H1 (cell line): ENCODE measurements at regions not wholly inside any gene's neighbourhood (a gene's known extent, or its start where the extent isn't known, plus 50 kb on each side); places are given as distances from the start of the nearest gene placed in this dataset.

ENCODE experiments used
- CTCF ChIA-PET: fragments of 300-600 bp; sonication (Branson Sonifier 250); formaldehyde crosslinking; loops from one replicate; lab custom pipeline; 2021; ENCODE audit not compliant: partially characterized antibody; lab: Charles Lee
- POLR2A ChIA-PET: fragments of 300-600 bp; sonication (Branson Sonifier 250); formaldehyde crosslinking; loops from one replicate; lab custom pipeline; 2021; ENCODE audit warnings: inconsistent platforms; ENCODE audit not compliant: partially characterized antibody; lab: Charles Lee
- DNase-seq, 2 experiments: peaks; one replicate each; pipeline versions ENCODE4 v3.0.0 to v3.0.0-alpha.2; 2010 to 2022; ENCODE audit warnings: low spot score in 2 of 2, low read depth in 1 of 2, mixed read lengths in 1 of 2
- FAIRE-seq: peaks from 2 replicates; lab custom pipeline; 2011; peaks lifted over from hg19 to GRCh38; lab: Jason Lieb, UNC
- H2AFZ ChIP-seq: 2 replicates; pipeline ENCODE4 v1.8.1; 2012; ENCODE audit warnings: low read length, inconsistent platforms
- H2AK5ac ChIP-seq: 2 replicates; pipeline ENCODE4 v1.6.1; 2013; ENCODE audit warnings: low read depth, low read length
- H2BK120ac ChIP-seq: replicated peaks from 2 replicates; pipeline ENCODE3; 2013; ENCODE audit warnings: low read depth, low read length, inconsistent platforms
- H2BK12ac ChIP-seq: 2 replicates; pipeline ENCODE4 v1.6.1; 2013; ENCODE audit warnings: low read depth, low read length
- H2BK15ac ChIP-seq: 2 replicates; pipeline ENCODE4 v1.6.1; 2013; ENCODE audit warnings: low read length
- H2BK20ac ChIP-seq: 2 replicates; pipeline ENCODE4 v1.6.1; 2013; ENCODE audit warnings: low read length
- H2BK5ac ChIP-seq: 2 replicates; pipeline ENCODE4 v1.6.1; 2013; ENCODE audit warnings: low read depth, low read length
- H3K14ac ChIP-seq: 2 replicates; pipeline ENCODE4 v1.6.1; 2013; ENCODE audit warnings: inconsistent platforms; ENCODE audit not compliant: insufficient read length
- H3K18ac ChIP-seq: 2 replicates; pipeline ENCODE4 v1.6.1; 2013; ENCODE audit warnings: low read length; ENCODE audit errors: extremely low read depth
- H3K23ac ChIP-seq: 2 replicates; pipeline ENCODE4 v1.6.1; 2013; ENCODE audit warnings: inconsistent platforms; ENCODE audit not compliant: insufficient read length
- H3K23me2 ChIP-seq: 2 replicates; pipeline ENCODE4 v1.6.1; 2013; ENCODE audit warnings: low read depth, low read length
- H3K27ac ChIP-seq: 2 replicates; pipeline ENCODE4 v1.6.1; 2011; ENCODE audit warnings: low read depth, low read length, inconsistent platforms
- H3K27me3 ChIP-seq, 4 experiments: replicated peaks in 1 of 4; 1 replicate in 1 of 4; 2 replicates in 3 of 4; pipeline versions ENCODE4 v1.6.1 to v1.8.1; 2011 to 2013; ENCODE audit warnings: low read length in 3 of 4, mild to moderate bottlenecking in 3 of 4, inconsistent platforms in 2 of 4, mixed read lengths in 2 of 4, moderate library complexity in 1 of 4; ENCODE audit not compliant: control insufficient read depth in 3 of 4, insufficient read depth in 3 of 4; ENCODE audit errors: extremely low read depth in 1 of 4
- H3K36me3 ChIP-seq, 4 experiments: 2 replicates each; pipeline versions ENCODE4 v1.6.1 to v1.8.1; 2011 to 2013; ENCODE audit warnings: mild to moderate bottlenecking in 4 of 4, low read length in 3 of 4, moderate library complexity in 2 of 4, control low read depth in 1 of 4, inconsistent platforms in 1 of 4; ENCODE audit not compliant: insufficient read depth in 4 of 4, control insufficient read depth in 2 of 4
- H3K4ac ChIP-seq: replicated peaks from 2 replicates; pipeline ENCODE3; 2013; ENCODE audit warnings: low read length, low read depth, mixed read lengths, inconsistent platforms; ENCODE audit not compliant: insufficient read length
- H3K4me1 ChIP-seq, 4 experiments: replicated peaks in 1 of 4; 1 replicate in 1 of 4; 2 replicates in 3 of 4; pipeline versions ENCODE4 v1.6.1 to v1.8.1; 2011 to 2013; ENCODE audit warnings: low read length in 3 of 4, inconsistent platforms in 2 of 4, mixed read lengths in 1 of 4; ENCODE audit not compliant: insufficient read depth in 4 of 4, control insufficient read depth in 3 of 4
- H3K4me2 ChIP-seq, 2 experiments: 2 replicates each; pipeline versions ENCODE4 v1.6.1 to v1.8.1; 2011 to 2013; ENCODE audit warnings: low read depth in 2 of 2, low read length in 2 of 2, control low read depth in 1 of 2, inconsistent platforms in 1 of 2, mild to moderate bottlenecking in 1 of 2; ENCODE audit not compliant: insufficient read depth in 1 of 2
- H3K4me3 ChIP-seq, 4 experiments: fragments of 200-600, 300-600 bp in 1 of 4; sonication (generic), shearing (Covaris generic), sonication (Bioruptor Twin) in 1 of 4; 2 replicates each; pipeline versions ENCODE4 v1.5.1 to v1.8.1; 2011 to 2016; ENCODE audit warnings: low read length in 4 of 4, low read depth in 3 of 4, control low read depth in 2 of 4, inconsistent platforms in 2 of 4, mild to moderate bottlenecking in 2 of 4, mixed read lengths in 1 of 4, moderate library complexity in 1 of 4; ENCODE audit not compliant: insufficient read depth in 2 of 4; ENCODE audit errors: extremely low read depth in 1 of 4
- H3K56ac ChIP-seq: replicated peaks from 2 replicates; pipeline ENCODE3; 2013; ENCODE audit warnings: low read depth, mild to moderate bottlenecking, mixed read lengths, low read length, inconsistent platforms; ENCODE audit not compliant: insufficient read length
- H3K79me1 ChIP-seq: 2 replicates; pipeline ENCODE4 v1.6.1; 2013; ENCODE audit warnings: low read depth, low read length, control low read depth
- H3K79me2 ChIP-seq, 2 experiments: 2 replicates each; pipeline versions ENCODE4 v1.6.1 to v1.8.1; 2012 to 2013; ENCODE audit warnings: low read length in 2 of 2, mild to moderate bottlenecking in 2 of 2, inconsistent platforms in 1 of 2; ENCODE audit not compliant: insufficient read depth in 2 of 2, control insufficient read depth in 1 of 2
- H3K9ac ChIP-seq, 4 experiments: replicated peaks in 1 of 4; 1 replicate in 1 of 4; 2 replicates in 3 of 4; pipeline versions ENCODE4 v1.6.1 to v1.8.1; 2011 to 2013; ENCODE audit warnings: low read depth in 3 of 4, low read length in 3 of 4, control low read depth in 2 of 4, mild to moderate bottlenecking in 2 of 4, moderate library complexity in 2 of 4, inconsistent platforms in 1 of 4; ENCODE audit errors: extremely low read depth in 1 of 4
- H3K9me3 ChIP-seq, 2 experiments: 2 replicates each; pipeline versions ENCODE4 v1.6.1 to v1.8.1; 2012 to 2013; ENCODE audit warnings: mild to moderate bottlenecking in 2 of 2, moderate library complexity in 2 of 2, control low read depth in 1 of 2, inconsistent platforms in 1 of 2, low read depth in 1 of 2, low read length in 1 of 2, mixed read lengths in 1 of 2; ENCODE audit not compliant: insufficient read depth in 2 of 2
- H4K20me1 ChIP-seq, 2 experiments: replicated peaks in 1 of 2; 2 replicates each; pipeline versions ENCODE3 to v1.8.1; 2011 to 2013; ENCODE audit warnings: inconsistent platforms in 2 of 2, low read length in 2 of 2, mild to moderate bottlenecking in 1 of 2; ENCODE audit not compliant: insufficient read depth in 2 of 2, control insufficient read depth in 1 of 2
- H4K5ac ChIP-seq: 2 replicates; pipeline ENCODE4 v1.6.1; 2013; ENCODE audit warnings: low read length, low read depth, mixed read lengths, inconsistent platforms; ENCODE audit not compliant: insufficient read length
- H4K8ac ChIP-seq: 2 replicates; pipeline ENCODE4 v1.8.0; 2013; ENCODE audit warnings: mild to moderate bottlenecking, moderate library complexity, low read length, inconsistent platforms; ENCODE audit not compliant: insufficient read depth; ENCODE audit errors: extremely low read depth
- H4K91ac ChIP-seq: replicated peaks from 2 replicates; pipeline ENCODE3; 2013; ENCODE audit warnings: low read length, mixed read lengths, inconsistent platforms; ENCODE audit not compliant: insufficient read length
- ASH2L ChIP-seq: fragments of 200-600, 300-600 bp; sonication (generic); IDR thresholded peaks from one replicate; pipeline ENCODE4 v1.7.1; 2017; ENCODE audit warnings: low read length
- CTCF ChIP-seq, 3 experiments: IDR thresholded peaks; 1 replicate in 2 of 3; 2 replicates in 1 of 3; pipeline versions ENCODE4 v1.5.1 to v1.6.1; 2011; ENCODE audit warnings: low read length in 3 of 3, mild to moderate bottlenecking in 3 of 3, inconsistent platforms in 2 of 3, low read depth in 1 of 3, moderate library complexity in 1 of 3; ENCODE audit not compliant: insufficient read depth in 1 of 3; ENCODE audit errors: control extremely low read depth in 1 of 3
- EP300 ChIP-seq, 2 experiments: IDR thresholded peaks; 1 replicate in 1 of 2; 2 replicates in 1 of 2; pipeline ENCODE4 v1.6.1; 2011 to 2012; ENCODE audit warnings: low read depth in 2 of 2, low read length in 2 of 2, mild to moderate bottlenecking in 2 of 2, borderline replicate concordance in 1 of 2, inconsistent platforms in 1 of 2, moderate library complexity in 1 of 2
- KDM4A ChIP-seq: IDR thresholded peaks from one replicate; pipeline ENCODE4 v1.7.1; 2012; ENCODE audit warnings: low read depth, mild to moderate bottlenecking, moderate library complexity, low read length, inconsistent platforms; ENCODE audit not compliant: severe bottlenecking
- NRF1 ChIP-seq: IDR thresholded peaks from 2 replicates; pipeline ENCODE4 v1.6.1; 2011; ENCODE audit warnings: mild to moderate bottlenecking, low read depth, low read length, improper control_type of control experiment
- POLR2A ChIP-seq, 2 experiments: IDR thresholded peaks; 1 replicate in 1 of 2; 2 replicates in 1 of 2; pipeline ENCODE4 v1.6.1; 2011; ENCODE audit warnings: low read depth in 2 of 2, low read length in 2 of 2, mild to moderate bottlenecking in 2 of 2; ENCODE audit errors: control extremely low read depth in 1 of 2
- RAD21 ChIP-seq, 2 experiments: IDR thresholded peaks in 1 of 2; conservative IDR thresholded peaks in 1 of 2; 2 replicates each; pipeline ENCODE4 v1.6.1; 2011; ENCODE audit warnings: low read depth in 2 of 2, low read length in 2 of 2, improper control_type of control experiment in 1 of 2, inconsistent platforms in 1 of 2, mild to moderate bottlenecking in 1 of 2, moderate library complexity in 1 of 2
- SUZ12 ChIP-seq: fragments of 200-600 bp; sonication (generic); IDR thresholded peaks from 2 replicates; pipeline ENCODE4 v1.6.1; 2012; ENCODE audit warnings: mild to moderate bottlenecking, inconsistent platforms, low read length, moderate library complexity, mixed read lengths
- TAF1 ChIP-seq: IDR thresholded peaks from 2 replicates; pipeline ENCODE4 v1.6.1; 2011; ENCODE audit warnings: mild to moderate bottlenecking, low read depth, low read length
- ZNF274 ChIP-seq: IDR thresholded peaks from 2 replicates; pipeline ENCODE4 v1.7.0; 2012; ENCODE audit warnings: low read length, borderline replicate concordance; ENCODE audit errors: extremely low read depth
- WGBS, 2 experiments: shearing (Covaris generic) in 1 of 2; methylation state at CpG; one replicate each; pipeline versions ENCODE4 v1.1.6 to v1.1.7; 2013 to 2015; ENCODE audit warnings: low lambda C conversion rate in 2 of 2, mixed read lengths in 2 of 2, inconsistent platforms in 1 of 2, low coverage in 1 of 2, missing lambda C conversion rate in 1 of 2; ENCODE audit not compliant: insufficient replicate concordance in 2 of 2, insufficient coverage in 1 of 2, insufficient read length in 1 of 2; ENCODE audit errors: extremely low coverage in 1 of 2, missing lambda C conversion rate in 1 of 2; 5-methylcytosine and 5-hydroxymethylcytosine counted together

GRCh38 chr1:103941086-103941485 is 191.4 kb downstream of the AMY1C start:
- no peak overlapping the region for H3K4me2 ChIP-seq
- H3K9me3 ChIP-seq, result no peaks in the 10 kb centered on the region
- no peaks in the 10 kb centered on the region for H3K79me2 ChIP-seq
- H4K20me1 ChIP-seq, result no peaks in the 10 kb centered on the region
- no peak overlapping the region for H3K27ac ChIP-seq
- no peak overlapping the region for H2BK120ac ChIP-seq
- DNase-seq, result no peak
- H3K27me3 ChIP-seq, result peaks cover 1 to 11% (median 6%) of the 10 kb centered on the region in 4 experiments; a peak in 4 of 7 replicates
- no peak overlapping the region for H3K18ac ChIP-seq
- H2BK5ac ChIP-seq, result no peak overlapping the region
- no peak overlapping the region for H2BK15ac ChIP-seq
- 67% methylated on average over 3 of the region's 3 CpGs; no CpG with 5 or more reads in 1 of the 2 experiments for WGBS, 2 experiments
- no peak overlapping the region for H2AK5ac ChIP-seq
- no peak overlapping the region for H3K4me3 ChIP-seq
- H2BK12ac ChIP-seq, result no peak overlapping the region
- no peak overlapping the region for H2BK20ac ChIP-seq
- H4K5ac ChIP-seq, result no peak overlapping the region
- H3K23ac ChIP-seq, result no peak overlapping the region
- no peak overlapping the region for H3K14ac ChIP-seq
- ChIA-PET POLR2A (no interaction called here), CTCF (interaction anchor here (1.0 to 2.8 kb wide), 3 partner anchors 8 to 15 kb away, joined by 3 to 8 read pairs (median 4); no protein-coding TSS in a partner anchor)
- FAIRE-seq, result no peak
- no peaks in the 10 kb centered on the region for H3K79me1 ChIP-seq
- H3K4ac ChIP-seq, result no peak overlapping the region
- no peak overlapping the region for H3K9ac ChIP-seq
- H3K23me2 ChIP-seq, result no peaks in the 10 kb centered on the region
- no peaks in the 10 kb centered on the region for H3K4me1 ChIP-seq
- no peak overlapping the region for H2AFZ ChIP-seq
- TF ChIP-seq RAD21 (IDR thresholded peaks at IDR 0.05 in 1 of 2, conservative IDR thresholded peaks at IDR 0.05 in 1 of 2; ENCODE audit: low read depth in 2 of 2, low read length in 2 of 2) (no peak), ZNF274 (no peak), POLR2A (IDR thresholded peaks at IDR 0.05; ENCODE audit: control extremely low read depth in 1 of 2, low read depth in 2 of 2, low read length in 2 of 2) (no peak), KDM4A (no peak), SUZ12 (no peak), NRF1 (no peak), TAF1 (no peak), EP300 (IDR thresholded peaks at IDR 0.05; ENCODE audit: borderline replicate concordance in 1 of 2, low read depth in 2 of 2, low read length in 2 of 2) (no peak), CTCF (IDR thresholded peaks at IDR 0.05; ENCODE audit: control extremely low read depth in 1 of 3, insufficient read depth in 1 of 3, low read depth in 1 of 3, low read length in 3 of 3) (no peak), ASH2L (no peak)
- no peak overlapping the region for H3K56ac ChIP-seq
- no peak overlapping the region for H4K91ac ChIP-seq
- H3K36me3 ChIP-seq, result no peaks in the 10 kb centered on the region
- H4K8ac ChIP-seq, result no peak overlapping the region
